HepG2 (cell line): ENCODE measurements at regions not wholly inside any gene's neighbourhood (a gene's known extent, or its start where the extent isn't known, plus 50 kb on each side); places are given as distances from the start of the nearest gene placed in this dataset.

Experiments used
- ATAC-seq: fragments of 200-7000 bp; cut with Tn5 transposase; 3 replicates; pipeline ENCODE4 v1.9.1; 2020; ENCODE audit warnings: mild to moderate bottlenecking, moderate library complexity
- BruUV-seq: library from RNA; stranded (reverse); fragments of 400-500 nt; replicated peaks from 2 replicates; lab custom pipeline; 2021; lab: Mats Ljungman, UMichigan
- CTCF ChIA-PET: fragments of 300-600 bp; formaldehyde crosslinking; extraction: SDS; loops from one replicate; lab custom pipeline; 2021; ENCODE audit warnings: low total read pairs, inconsistent platforms, low intra/inter-chr PET ratio; lab: Yijun Ruan, JAX
- POLR2A ChIA-PET: fragments of 350-600 bp; sonication (Branson Sonifier 250); formaldehyde crosslinking; loops from one replicate; lab custom pipeline; 2020; ENCODE audit warnings: antibody characterized with exemption, inconsistent platforms; lab: Yijun Ruan, JAX
- DNase-seq: peaks from one replicate; pipeline ENCODE4 v3.0.0-alpha.2; 2015; ENCODE audit warnings: low spot score
- FAIRE-seq: peaks from 3 replicates; lab custom pipeline; 2011; peaks lifted over from hg19 to GRCh38; lab: Jason Lieb, UNC
- H2AFZ ChIP-seq: one replicate; pipeline ENCODE4 v1.6.1; 2011; ENCODE audit warnings: low read length, inconsistent platforms
- H3K27ac ChIP-seq: fragments of 300-600 bp; 3 replicates; pipeline ENCODE4 v1.8.0; 2011; ENCODE audit warnings: mixed run types, mild to moderate bottlenecking, mixed read lengths, low read length, inconsistent platforms; ENCODE audit not compliant: insufficient read depth; ENCODE audit errors: extremely low read length
- H3K27me3 ChIP-seq, 2 experiments: fragments of 200-600 bp in 1 of 2; 2 replicates in 1 of 2; 3 replicates in 1 of 2; pipeline versions ENCODE4 v1.6.0 to v1.8.0; 2011; ENCODE audit warnings: low read length in 2 of 2, mild to moderate bottlenecking in 2 of 2, moderate library complexity in 2 of 2, inconsistent platforms in 1 of 2; ENCODE audit not compliant: insufficient read depth in 2 of 2, control insufficient read depth in 1 of 2
- H3K36me3 ChIP-seq, 2 experiments: fragments of 200-600 bp in 1 of 2; replicated peaks in 1 of 2; 2 replicates in 1 of 2; 3 replicates in 1 of 2; pipeline versions ENCODE4 v1.5.1 to v1.8.0; 2011; ENCODE audit warnings: low read length in 2 of 2, inconsistent platforms in 1 of 2; ENCODE audit not compliant: insufficient read depth in 2 of 2, control insufficient read depth in 1 of 2
- H3K4me1 ChIP-seq: 2 replicates; pipeline ENCODE4 v1.5.1; 2012; ENCODE audit warnings: low read length, inconsistent platforms; ENCODE audit not compliant: insufficient read depth
- H3K4me2 ChIP-seq: 2 replicates; pipeline ENCODE4 v1.6.0; 2011; ENCODE audit warnings: low read depth, low read length, inconsistent platforms
- H3K4me3 ChIP-seq, 3 experiments: fragments of 200-600 bp in 1 of 3; sonication (generic), shearing (Covaris generic) in 1 of 3; replicated peaks in 1 of 3; 2 replicates each; pipeline ENCODE4 v1.5.1; 2011 to 2016; ENCODE audit warnings: low read length in 3 of 3, inconsistent platforms in 2 of 3, low read depth in 2 of 3, mild to moderate bottlenecking in 2 of 3, control low read depth in 1 of 3, mixed read lengths in 1 of 3; ENCODE audit not compliant: insufficient read depth in 1 of 3
- H3K79me2 ChIP-seq: one replicate; pipeline ENCODE4 v1.6.1; 2011; ENCODE audit warnings: low read length, inconsistent platforms; ENCODE audit not compliant: insufficient read depth
- H3K9ac ChIP-seq: 2 replicates; pipeline ENCODE4 v1.6.0; 2011; ENCODE audit warnings: mild to moderate bottlenecking, low read depth, low read length, inconsistent platforms; ENCODE audit not compliant: insufficient read depth
- H3K9me3 ChIP-seq: 2 replicates; pipeline ENCODE4 v1.5.1; 2012; ENCODE audit warnings: mild to moderate bottlenecking, low read length
- H4K20me1 ChIP-seq: 2 replicates; pipeline ENCODE4 v1.6.0; 2011; ENCODE audit warnings: inconsistent platforms, mild to moderate bottlenecking, low read length, moderate library complexity; ENCODE audit not compliant: insufficient read depth
- ARHGAP35 ChIP-seq: sonication (generic); formaldehyde crosslinking; IDR thresholded peaks from 2 replicates; pipeline ENCODE4 v1.9.0; 2022; ENCODE audit warnings: mild to moderate bottlenecking, inconsistent platforms, moderate library complexity, missing genetic modification reagents, borderline replicate concordance
- ATM ChIP-seq: fragments of 450-650 bp; IDR thresholded peaks from 2 replicates; pipeline ENCODE4 v1.7.1; 2017; ENCODE audit warnings: mild to moderate bottlenecking, borderline replicate concordance
- MAZ ChIP-seq, 2 experiments: sonication (generic) in 1 of 2; formaldehyde crosslinking in 1 of 2; IDR thresholded peaks; 2 replicates each; pipeline versions ENCODE4 v1.5.0 to v1.6.1; 2012 to 2020; ENCODE audit warnings: low read depth in 2 of 2, mild to moderate bottlenecking in 2 of 2, borderline replicate concordance in 1 of 2, improper control_type of control experiment in 1 of 2, low read length in 1 of 2, missing genetic modification reagents in 1 of 2, moderate library complexity in 1 of 2
- MLXIP ChIP-seq: sonication (generic); formaldehyde crosslinking; IDR thresholded peaks from 2 replicates; pipeline ENCODE4 v1.9.0; 2021; ENCODE audit warnings: missing genetic modification reagents, borderline replicate concordance
- NFIC ChIP-seq: IDR thresholded peaks from 2 replicates; pipeline ENCODE4 v1.6.1; 2012; ENCODE audit warnings: mild to moderate bottlenecking, low read length, inconsistent platforms
- STAG1 ChIP-seq: sonication (generic); formaldehyde crosslinking; IDR thresholded peaks from 2 replicates; pipeline ENCODE4 v1.4.0; 2020; ENCODE audit warnings: missing genetic modification reagents
- XRCC5 ChIP-seq: fragments of 200-400 bp; formaldehyde crosslinking; optimal IDR thresholded peaks from 2 replicates; pipeline ENCODE3; 2017; ENCODE audit warnings: mild to moderate bottlenecking, low read length
- ZMYM4 ChIP-seq: sonication (generic); formaldehyde crosslinking; IDR thresholded peaks from 2 replicates; pipeline ENCODE4 v1.8.1; 2023; ENCODE audit warnings: mild to moderate bottlenecking, missing genetic modification reagents
- ZNF296 ChIP-seq: sonication (generic); formaldehyde crosslinking; conservative IDR thresholded peaks from 2 replicates; pipeline ENCODE4 v1.5.0; 2020; ENCODE audit warnings: mild to moderate bottlenecking, missing genetic modification reagents
- WGBS: methylation state at CpG from one replicate; pipeline ENCODE4 v1.1.6; 2017; ENCODE audit warnings: low lambda C conversion rate; 5-methylcytosine and 5-hydroxymethylcytosine counted together
- in situ Hi-C: cut with HindIII; loops from 2 replicates; pipeline ENCODE4 v1.10.0; 2017; ENCODE audit warnings: low pct_unique_long_range_greater_than_20kb; ENCODE audit not compliant: extremely low pct_ligation_motif_present
- intact Hi-C: fragments of 100-400 bp; cut with micrococcal nuclease; formaldehyde crosslinking; loops from one replicate; pipeline ENCODE4 v1.10.0; 2022; ENCODE audit not compliant: unreplicated experiment
- TF ChIP-seq, protein P1 (sequence below): sonication (generic); formaldehyde crosslinking; IDR thresholded peaks from 2 replicates; pipeline ENCODE4 v1.5.0; 2020; ENCODE audit warnings: mild to moderate bottlenecking, missing genetic modification reagents
- TF ChIP-seq, protein P2 (sequence below): sonication (generic); formaldehyde crosslinking; IDR thresholded peaks from 2 replicates; pipeline ENCODE4 v1.4.0; 2020; ENCODE audit warnings: missing genetic modification reagents, borderline replicate concordance

DNA sequence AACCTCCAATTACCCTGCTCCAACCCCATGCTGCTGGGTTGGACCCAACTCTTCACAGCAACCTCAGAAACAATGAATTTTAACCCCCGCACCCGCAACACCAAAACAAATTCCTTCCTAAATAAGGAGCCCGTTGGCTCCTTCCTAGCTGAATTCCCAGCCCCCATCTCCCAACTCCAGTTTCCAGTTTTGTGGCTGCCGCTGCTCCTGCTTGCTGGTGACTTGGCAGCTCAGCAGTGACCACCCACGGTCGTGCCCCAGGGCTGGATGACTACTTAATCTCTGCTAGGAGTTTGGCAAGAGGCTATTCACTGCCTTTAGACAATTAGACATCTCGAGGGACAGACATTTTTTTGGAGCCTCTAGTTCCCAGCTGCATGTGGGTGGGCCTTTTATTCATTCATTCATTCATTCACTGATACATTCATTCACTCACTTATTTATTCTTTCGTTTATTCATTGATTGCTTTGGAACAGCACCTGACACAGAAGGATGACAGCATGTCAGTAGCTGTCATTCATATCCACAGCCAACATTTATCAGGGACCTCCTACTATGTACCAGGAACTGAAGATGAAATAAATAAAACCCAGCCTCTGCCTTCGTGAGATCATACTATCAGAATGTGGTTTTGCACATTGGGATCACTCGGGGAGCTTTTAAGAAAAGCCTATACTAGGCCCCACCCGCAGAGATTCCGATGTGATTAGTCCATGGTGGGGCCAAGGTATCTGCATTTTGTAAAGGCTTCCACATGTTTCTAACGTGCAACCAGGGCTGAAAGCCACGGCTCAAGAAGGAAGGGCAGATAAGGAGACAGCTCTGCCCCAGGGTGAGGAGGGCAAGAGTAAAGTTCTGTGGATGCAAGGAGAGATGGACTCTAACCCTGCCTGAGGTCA, 256.5 kb downstream of the SHQ1 start (continued):
- TF ChIP-seq, protein P1, sequence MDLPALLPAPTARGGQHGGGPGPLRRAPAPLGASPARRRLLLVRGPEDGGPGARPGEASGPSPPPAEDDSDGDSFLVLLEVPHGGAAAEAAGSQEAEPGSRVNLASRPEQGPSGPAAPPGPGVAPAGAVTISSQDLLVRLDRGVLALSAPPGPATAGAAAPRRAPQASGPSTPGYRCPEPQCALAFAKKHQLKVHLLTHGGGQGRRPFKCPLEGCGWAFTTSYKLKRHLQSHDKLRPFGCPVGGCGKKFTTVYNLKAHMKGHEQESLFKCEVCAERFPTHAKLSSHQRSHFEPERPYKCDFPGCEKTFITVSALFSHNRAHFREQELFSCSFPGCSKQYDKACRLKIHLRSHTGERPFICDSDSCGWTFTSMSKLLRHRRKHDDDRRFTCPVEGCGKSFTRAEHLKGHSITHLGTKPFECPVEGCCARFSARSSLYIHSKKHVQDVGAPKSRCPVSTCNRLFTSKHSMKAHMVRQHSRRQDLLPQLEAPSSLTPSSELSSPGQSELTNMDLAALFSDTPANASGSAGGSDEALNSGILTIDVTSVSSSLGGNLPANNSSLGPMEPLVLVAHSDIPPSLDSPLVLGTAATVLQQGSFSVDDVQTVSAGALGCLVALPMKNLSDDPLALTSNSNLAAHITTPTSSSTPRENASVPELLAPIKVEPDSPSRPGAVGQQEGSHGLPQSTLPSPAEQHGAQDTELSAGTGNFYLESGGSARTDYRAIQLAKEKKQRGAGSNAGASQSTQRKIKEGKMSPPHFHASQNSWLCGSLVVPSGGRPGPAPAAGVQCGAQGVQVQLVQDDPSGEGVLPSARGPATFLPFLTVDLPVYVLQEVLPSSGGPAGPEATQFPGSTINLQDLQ (CRISPR knock-in tag) = 0 out of 2 replicates have a peak, but pooled peaks have one; percentile 14
- TF ChIP-seq ZNF296 (CRISPR knock-in tag) = no peak

DNA sequence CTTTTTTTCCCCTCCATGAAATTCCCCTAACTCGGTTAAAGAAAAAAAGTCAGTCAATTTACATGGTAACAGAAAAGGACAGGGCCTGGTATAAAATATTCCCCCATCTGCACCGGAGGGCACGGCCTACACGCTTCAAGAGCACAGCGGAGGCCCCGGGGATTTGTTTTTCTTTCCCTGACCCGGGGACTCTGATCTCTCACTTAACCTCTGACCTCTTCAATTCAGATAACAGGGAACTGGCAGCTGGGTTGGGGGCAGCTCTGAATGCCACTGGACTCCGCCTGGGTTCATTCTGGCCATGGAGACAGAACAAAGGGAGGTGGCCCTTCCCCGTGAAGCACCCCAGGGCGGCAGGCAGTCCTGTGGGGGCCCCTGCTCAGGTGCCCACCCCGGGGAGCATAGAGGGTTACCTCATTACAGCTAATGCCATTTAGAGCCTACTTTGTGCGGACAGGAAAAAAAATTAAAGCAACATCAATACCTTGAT, 257.5 kb downstream of the SHQ1 start:
- H3K4me1 ChIP-seq = peaks cover 90% of the 10 kb centered on the region
- peak overlapping the region; percentile 91 for H3K27ac ChIP-seq
- WGBS = 2% methylated on average over 12 of the region's 12 CpGs
- ATAC-seq (peak; percentile 93), FAIRE-seq (peak; percentile 90), DNase-seq (peak; percentile 93)
- no peaks in the 10 kb centered on the region for H4K20me1 ChIP-seq
- no peaks in the 10 kb centered on the region for H3K36me3 ChIP-seq
- H3K4me2 ChIP-seq = peak overlapping the region; percentile 66
- ChIA-PET POLR2A (interaction anchor here (1.0 to 2.6 kb wide), 15 partner anchors 11 to 440 kb away, joined by 3 to 46 read pairs (median 4); partner anchors contain the start of gene RYBP), CTCF (no interaction called here)
- H3K27me3 ChIP-seq = no peaks in the 10 kb centered on the region
- H3K79me2 ChIP-seq = no peaks in the 10 kb centered on the region
- in situ Hi-C loops (no loop called here), intact Hi-C loops (loop anchor here (1.0 to 5.0 kb wide), 2 partner anchors 19 to 143 kb away; partner anchors contain the start of gene RYBP)
- H3K9me3 ChIP-seq = no peaks in the 10 kb centered on the region
- H3K9ac ChIP-seq = peak overlapping the region; percentile 62
- BruUV-seq = no TSS peak
- H3K4me3 ChIP-seq = peak overlapping the region in 2 of 3 experiments; percentile 29 to 56; a peak in 3 of 6 replicates
- no peak overlapping the region for H2AFZ ChIP-seq
- TF ChIP-seq ZMYM4 (CRISPR knock-in tag) (peak; percentile 63), ARHGAP35 (CRISPR knock-in tag) (no peak), NFIC (peak; percentile 67; the same call in 1 of the 2 replicates), STAG1 (CRISPR knock-in tag) (peak; percentile 34; the same call in 1 of the 2 replicates), MLXIP (CRISPR knock-in tag) (peak; percentile 73; the same call in 1 of the 2 replicates), MAZ (IDR thresholded peaks at IDR 0.05; ENCODE audit: borderline replicate concordance, low read depth, low read length) (peak; percentile 57; the same call in 1 of the 2 replicates), MAZ (CRISPR knock-in tag; IDR thresholded peaks at IDR 0.05; ENCODE audit: low read depth) (no peak), ATM (no peak), XRCC5 (peak; percentile 77)
- TF ChIP-seq, protein P2, sequence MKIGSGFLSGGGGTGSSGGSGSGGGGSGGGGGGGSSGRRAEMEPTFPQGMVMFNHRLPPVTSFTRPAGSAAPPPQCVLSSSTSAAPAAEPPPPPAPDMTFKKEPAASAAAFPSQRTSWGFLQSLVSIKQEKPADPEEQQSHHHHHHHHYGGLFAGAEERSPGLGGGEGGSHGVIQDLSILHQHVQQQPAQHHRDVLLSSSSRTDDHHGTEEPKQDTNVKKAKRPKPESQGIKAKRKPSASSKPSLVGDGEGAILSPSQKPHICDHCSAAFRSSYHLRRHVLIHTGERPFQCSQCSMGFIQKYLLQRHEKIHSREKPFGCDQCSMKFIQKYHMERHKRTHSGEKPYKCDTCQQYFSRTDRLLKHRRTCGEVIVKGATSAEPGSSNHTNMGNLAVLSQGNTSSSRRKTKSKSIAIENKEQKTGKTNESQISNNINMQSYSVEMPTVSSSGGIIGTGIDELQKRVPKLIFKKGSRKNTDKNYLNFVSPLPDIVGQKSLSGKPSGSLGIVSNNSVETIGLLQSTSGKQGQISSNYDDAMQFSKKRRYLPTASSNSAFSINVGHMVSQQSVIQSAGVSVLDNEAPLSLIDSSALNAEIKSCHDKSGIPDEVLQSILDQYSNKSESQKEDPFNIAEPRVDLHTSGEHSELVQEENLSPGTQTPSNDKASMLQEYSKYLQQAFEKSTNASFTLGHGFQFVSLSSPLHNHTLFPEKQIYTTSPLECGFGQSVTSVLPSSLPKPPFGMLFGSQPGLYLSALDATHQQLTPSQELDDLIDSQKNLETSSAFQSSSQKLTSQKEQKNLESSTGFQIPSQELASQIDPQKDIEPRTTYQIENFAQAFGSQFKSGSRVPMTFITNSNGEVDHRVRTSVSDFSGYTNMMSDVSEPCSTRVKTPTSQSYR = peak; percentile 69; the same call in 1 of the 2 replicates
